ENCODE measurements at regions not wholly inside any gene's neighbourhood (a gene's known extent, or its start where the extent isn't known, plus 50 kb on each side); places are given as distances from the start of the nearest gene placed in this dataset.

- Histone ChIP-seq H3K9ac (ENCODE audit: insufficient read depth, low read length, poor library complexity, severe bottlenecking) (no peak overlapping the region), H3K4me1 (ENCODE audit: control insufficient read depth in 1 of 2, insufficient read depth in 2 of 2, low read length in 2 of 2) (no peaks in the 10 kb centered on the region), H3K4me3 (replicated peaks in 1 of 3; ENCODE audit: low read depth in 2 of 3, low read length in 3 of 3) (no peak overlapping the region), H4K20me1 (ENCODE audit: insufficient read depth, low read length) (no peaks in the 10 kb centered on the region), H3K9me3 (replicated peaks in 1 of 2; ENCODE audit: control insufficient read depth in 1 of 2, insufficient read depth in 1 of 2, low read length in 2 of 2) (peaks cover 0 to 12% of the 10 kb centered on the region in 2 donors), H3K79me2 (ENCODE audit: insufficient read depth, low read length) (no peaks in the 10 kb centered on the region), H3K27me3 (ENCODE audit: control insufficient read depth in 2 of 2, insufficient read depth in 2 of 2, low read length in 2 of 2) (no peaks in the 10 kb centered on the region), H3K4me2 (replicated peaks; ENCODE audit: extremely low read depth, low read length, poor library complexity, severe bottlenecking) (no peak overlapping the region), H3K36me3 (replicated peaks in 1 of 2; ENCODE audit: control insufficient read depth in 1 of 2, insufficient read depth in 2 of 2, low read length in 2 of 2) (no peaks in the 10 kb centered on the region), H2AFZ (ENCODE audit: insufficient read depth, low read depth, low read length, poor library complexity, severe bottlenecking) (no peak overlapping the region), H3K27ac (ENCODE audit: low read depth in 1 of 2, low read length in 2 of 2) (no peak overlapping the region)
- WGBS (ENCODE audit: insufficient coverage) = no CpG with 5 or more reads among the region's 1 CpG
- Mint-ChIP-seq H3K27me3 (ENCODE audit: low read depth in 3 of 3) (peaks cover 0 to 3% (median 1%) of the 10 kb centered on the region in 3 donors), H3K4me3 (no peak overlapping the region), H3K4me1 (no peaks in the 10 kb centered on the region), H3K27ac (no peak overlapping the region), H3K36me3 (no peaks in the 10 kb centered on the region), H3K9me3 (peaks cover 0 to 18% (median 5%) of the 10 kb centered on the region in 7 donors)
- TF ChIP-seq CTCF (IDR thresholded peaks at IDR 0.05) = no peak
- DNase-seq = no peak
- intact Hi-C loops (cut with micrococcal nuclease) = no loop called here
These were observed 138.6 kb downstream of the RPS29 start for GRCh38 chr14:49447540-49448107.

GRCh38 chr14:49446801-49447200, 139.4 kb downstream of the RPS29 start:
- H2AFZ ChIP-seq (ENCODE audit: insufficient read depth, low read depth, low read length, poor library complexity, severe bottlenecking) = no peak overlapping the region
- Mint-ChIP-seq H3K4me1 (no peaks in the 10 kb centered on the region), H3K27ac (no peak overlapping the region), H3K27me3 (ENCODE audit: low read depth in 3 of 3) (peaks cover 0 to 3% (median 0%) of the 10 kb centered on the region in 3 donors), H3K9me3 (peaks cover 0 to 18% (median 5%) of the 10 kb centered on the region in 7 donors), H3K4me3 (no peak overlapping the region), H3K36me3 (no peaks in the 10 kb centered on the region)
- no peaks in the 10 kb centered on the region for H3K4me1 ChIP-seq (ENCODE audit: control insufficient read depth in 1 of 2, insufficient read depth in 2 of 2, low read length in 2 of 2)
- H3K4me2 ChIP-seq (replicated peaks; ENCODE audit: extremely low read depth, low read length, poor library complexity, severe bottlenecking) = no peak overlapping the region
- no peak overlapping the region for H3K9ac ChIP-seq (ENCODE audit: insufficient read depth, low read length, poor library complexity, severe bottlenecking)
- H3K79me2 ChIP-seq (ENCODE audit: insufficient read depth, low read length) = no peaks in the 10 kb centered on the region
- no peaks in the 10 kb centered on the region for H4K20me1 ChIP-seq (ENCODE audit: insufficient read depth, low read length)
- H3K27ac ChIP-seq (ENCODE audit: low read depth in 1 of 2, low read length in 2 of 2) = no peak overlapping the region
- no peaks in the 10 kb centered on the region for H3K27me3 ChIP-seq (ENCODE audit: control insufficient read depth in 2 of 2, insufficient read depth in 2 of 2, low read length in 2 of 2)
- WGBS (ENCODE audit: insufficient coverage) = 57% methylated on average over 1 of the region's 2 CpGs
- TF ChIP-seq CTCF (IDR thresholded peaks at IDR 0.05) = no peak
- H3K36me3 ChIP-seq (replicated peaks in 1 of 2; ENCODE audit: control insufficient read depth in 1 of 2, insufficient read depth in 2 of 2, low read length in 2 of 2) = no peaks in the 10 kb centered on the region
- peaks cover 0 to 10% of the 10 kb centered on the region in 2 donors for H3K9me3 ChIP-seq (replicated peaks in 1 of 2; ENCODE audit: control insufficient read depth in 1 of 2, insufficient read depth in 1 of 2, low read length in 2 of 2)
- no peak for DNase-seq
- no peak overlapping the region for H3K4me3 ChIP-seq (replicated peaks in 1 of 3; ENCODE audit: low read depth in 2 of 3, low read length in 3 of 3)
- intact Hi-C loops (cut with micrococcal nuclease) = no loop called here
